GM12873 (cell line): ENCODE measurements at regions not wholly inside any gene's neighbourhood (a gene's known extent, or its start where the extent isn't known, plus 50 kb on each side); places are given as distances from the start of the nearest gene placed in this dataset.

Experiments used
- CTCF ChIP-seq: IDR thresholded peaks from 2 replicates; pipeline ENCODE4 v1.5.1; 2012; ENCODE audit warnings: low read depth, mild to moderate bottlenecking, moderate library complexity, low read length, control low read depth; ENCODE audit not compliant: insufficient read depth; ENCODE audit errors: missing control alignments

GRCh38 chr19:31164791-31165251, 184.4 kb downstream of the TSHZ3 start:
- no peak for TF ChIP-seq CTCF

GRCh38 chr19:31160336-31160926, 188.8 kb downstream of the TSHZ3 start:
- no peak for TF ChIP-seq CTCF

GRCh38 chr19:31154021-31154420, 195.2 kb downstream of the TSHZ3 start:
- no peak for TF ChIP-seq CTCF

GRCh38 chr19:31152906-31153305, 196.3 kb downstream of the TSHZ3 start:
- no peak for TF ChIP-seq CTCF

- TF ChIP-seq CTCF = no peak
These were observed 199.7 kb downstream of the TSHZ3 start for GRCh38 chr19:31149441-31149941.

- TF ChIP-seq CTCF = no peak
These were observed 200.6 kb downstream of the TSHZ3 start for GRCh38 chr19:31148671-31149070.

- TF ChIP-seq CTCF = no peak
These were observed 202.0 kb downstream of the TSHZ3 start for GRCh38 chr19:31147234-31147633.
